HCT116 (cell line): ENCODE measurements at regions not wholly inside any gene's neighbourhood (a gene's known extent, or its start where the extent isn't known, plus 50 kb on each side); places are given as distances from the start of the nearest gene placed in this dataset.

Experiments used
- ATAC-seq: fragments of 200-7000 bp; cut with Tn5 transposase; 2 replicates; pipeline ENCODE4 v1.9.1; 2020; ENCODE audit warnings: mild to moderate bottlenecking, moderate library complexity
- BruUV-seq: library from RNA; stranded (reverse); fragments of 400-500 nt; replicated peaks from 2 replicates; lab custom pipeline; 2021; lab: Mats Ljungman, UMichigan
- CTCF ChIA-PET: fragments of 300-600 bp; sonication (Branson Sonifier 250); formaldehyde crosslinking; loops from one replicate; lab custom pipeline; 2021; ENCODE audit warnings: antibody characterized with exemption; lab: Charles Lee
- POLR2A ChIA-PET: fragments of 300-600, 350-600 bp; sonication (Branson Sonifier 250); formaldehyde crosslinking; loops from one replicate; lab custom pipeline; 2021; ENCODE audit warnings: antibody characterized with exemption; lab: Charles Lee
- RAD21 ChIA-PET, 2 experiments: fragments of 300-600 bp; sonication (Branson Sonifier 250); formaldehyde crosslinking; loops; one replicate each; lab custom pipeline; 2023; ENCODE audit warnings: low total read pairs in 2 of 2; ENCODE audit not compliant: uncharacterized antibody in 2 of 2, unreplicated experiment in 2 of 2, low non-redundant PET in 1 of 2; lab: Charles Lee
- DNase-seq: peaks from one replicate; pipeline ENCODE4 v3.0.0-alpha.2; 2010; ENCODE audit warnings: low read depth, low spot score
- H2AFZ ChIP-seq: fragments of 200-600 bp; shearing (Covaris generic), sonication (generic); 2 replicates; pipeline ENCODE4 v1.6.1; 2017; ENCODE audit warnings: low read depth, mixed run types, mixed read lengths, antibody characterized with exemption, low read length; ENCODE audit not compliant: poor library complexity, severe bottlenecking
- H3K27ac ChIP-seq: 2 replicates; pipeline ENCODE4 v1.5.1; 2012; ENCODE audit warnings: low read depth, low read length
- H3K27me3 ChIP-seq: fragments of 200-600 bp; sonication (generic); 2 replicates; pipeline ENCODE4 v1.6.1; 2016; ENCODE audit warnings: mixed run types, low read length, mixed read lengths; ENCODE audit not compliant: insufficient read depth
- H3K36me3 ChIP-seq, 2 experiments: fragments of 200-500 bp in 1 of 2; fragments of 200-600 bp in 1 of 2; sonication (Bioruptor generic) in 1 of 2; sonication (generic) in 1 of 2; 2 replicates each; pipeline versions ENCODE4 v1.5.1 to v1.6.1; 2014 to 2016; ENCODE audit warnings: low read length in 2 of 2, inconsistent platforms in 1 of 2, mixed read lengths in 1 of 2, mixed run types in 1 of 2; ENCODE audit not compliant: insufficient read depth in 2 of 2, control insufficient read depth in 1 of 2
- H3K4me1 ChIP-seq, 2 experiments: fragments of 200-600 bp in 1 of 2; sonication (generic) in 1 of 2; 2 replicates each; pipeline versions ENCODE4 v1.5.1 to v1.6.1; 2012 to 2017; ENCODE audit warnings: low read length in 2 of 2, inconsistent platforms in 1 of 2, mild to moderate bottlenecking in 1 of 2, mixed read lengths in 1 of 2, mixed run types in 1 of 2, moderate library complexity in 1 of 2; ENCODE audit not compliant: insufficient read depth in 2 of 2, control insufficient read depth in 1 of 2
- H3K4me2 ChIP-seq: fragments of 200-600 bp; sonication (generic); 2 replicates; pipeline ENCODE4 v1.6.1; 2017; ENCODE audit warnings: mixed run types, low read length, mixed read lengths
- H3K4me3 ChIP-seq, 2 experiments: fragments of 200-600 bp in 1 of 2; sonication (generic) in 1 of 2; replicated peaks in 1 of 2; 2 replicates each; pipeline ENCODE4 v1.5.1; 2011 to 2016; ENCODE audit warnings: low read length in 2 of 2, control low read depth in 1 of 2, low read depth in 1 of 2, mild to moderate bottlenecking in 1 of 2, mixed read lengths in 1 of 2, mixed run types in 1 of 2
- H3K79me2 ChIP-seq: fragments of 200-600 bp; sonication (generic); 2 replicates; pipeline ENCODE4 v1.6.1; 2017; ENCODE audit warnings: mild to moderate bottlenecking, mixed run types, low read length, moderate library complexity, mixed read lengths; ENCODE audit not compliant: insufficient read depth
- H3K9ac ChIP-seq: fragments of 200-600 bp; sonication (generic); 2 replicates; pipeline ENCODE4 v1.6.1; 2016; ENCODE audit warnings: low read length, mixed read lengths
- H3K9me2 ChIP-seq: fragments of 200-600 bp; sonication (generic), shearing (Covaris generic); 2 replicates; pipeline ENCODE4 v1.6.1; 2017; ENCODE audit warnings: mixed run types, mild to moderate bottlenecking, moderate library complexity; ENCODE audit not compliant: insufficient read depth
- H3K9me3 ChIP-seq, 2 experiments: fragments of 200-500 bp in 1 of 2; fragments of 200-600 bp in 1 of 2; sonication (Bioruptor generic) in 1 of 2; sonication (generic) in 1 of 2; 2 replicates each; pipeline ENCODE4 v1.6.1; 2014 to 2017; ENCODE audit warnings: low read length in 2 of 2, mixed read lengths in 2 of 2, inconsistent platforms in 1 of 2, low read depth in 1 of 2, mild to moderate bottlenecking in 1 of 2, mixed run types in 1 of 2, moderate library complexity in 1 of 2; ENCODE audit not compliant: control insufficient read depth in 1 of 2, insufficient read depth in 1 of 2
- H4K20me1 ChIP-seq: fragments of 200-600 bp; sonication (generic), shearing (Covaris generic); 2 replicates; pipeline ENCODE4 v1.6.1; 2017; ENCODE audit warnings: mixed run types, mild to moderate bottlenecking, moderate library complexity; ENCODE audit not compliant: insufficient read depth
- CBX3 ChIP-seq: IDR thresholded peaks from 2 replicates; pipeline ENCODE4 v1.6.1; 2012; ENCODE audit warnings: low read depth
- CEBPB ChIP-seq: IDR thresholded peaks from 2 replicates; pipeline ENCODE4 v1.6.1; 2012; ENCODE audit warnings: low read depth
- EGR1 ChIP-seq: IDR thresholded peaks from 2 replicates; pipeline ENCODE4 v1.6.1; 2012; ENCODE audit warnings: low read depth
- ELF1 ChIP-seq: IDR thresholded peaks from 2 replicates; pipeline ENCODE4 v1.6.1; 2012; ENCODE audit warnings: low read depth, borderline replicate concordance
- EZH2 ChIP-seq: fragments of 200-600 bp; sonication (generic); IDR thresholded peaks from 2 replicates; pipeline ENCODE4 v1.6.1; 2017; ENCODE audit warnings: antibody characterized with exemption, mixed run types
- EZH2phosphoT487 ChIP-seq: fragments of 200-600 bp; IDR thresholded peaks from 2 replicates; pipeline ENCODE4 v1.6.1; 2018; ENCODE audit warnings: antibody characterized with exemption, borderline replicate concordance
- FOSL1 ChIP-seq: IDR thresholded peaks from 2 replicates; pipeline ENCODE4 v1.6.1; 2012; ENCODE audit warnings: low read depth
- POLR2A ChIP-seq: IDR thresholded peaks from 2 replicates; pipeline ENCODE4 v1.7.0; 2011; ENCODE audit warnings: borderline replicate concordance; ENCODE audit not compliant: insufficient read depth, insufficient read length; ENCODE audit errors: extremely low read depth
- POLR2AphosphoS5 ChIP-seq: IDR thresholded peaks from 2 replicates; pipeline ENCODE4 v1.6.1; 2011; ENCODE audit warnings: mild to moderate bottlenecking, low read depth, low read length, moderate library complexity
- REST ChIP-seq: IDR thresholded peaks from 2 replicates; pipeline ENCODE4 v1.6.1; 2012; ENCODE audit warnings: low read depth
- SIN3A ChIP-seq: IDR thresholded peaks from 2 replicates; pipeline ENCODE4 v1.6.1; 2012; ENCODE audit warnings: low read depth
- SP1 ChIP-seq: IDR thresholded peaks from 2 replicates; pipeline ENCODE4 v1.6.1; 2012; ENCODE audit warnings: low read depth
- ZFX ChIP-seq: fragments of 450-650 bp; IDR thresholded peaks from 2 replicates; pipeline ENCODE4 v1.6.1; 2017
- ZNF274 ChIP-seq: fragments of 200-500 bp; sonication (Bioruptor generic); IDR thresholded peaks from 2 replicates; pipeline ENCODE4 v1.6.1; 2014; ENCODE audit warnings: mild to moderate bottlenecking, low read depth, low read length, inconsistent platforms
- intact Hi-C: fragments of 100-400 bp; cut with micrococcal nuclease; formaldehyde crosslinking; loops from 2 replicates; pipeline ENCODE4 v1.10.0; 2022
- TF ChIP-seq, protein P1 (sequence below), 3 experiments: fragments of 200-600 bp in 1 of 3; sonication (generic) in 1 of 3; IDR thresholded peaks in 2 of 3; conservative IDR thresholded peaks in 1 of 3; 2 replicates each; pipeline ENCODE4 v1.5.1; 2012 to 2017; ENCODE audit warnings: low read depth in 2 of 3, low read length in 2 of 3, antibody characterized with exemption in 1 of 3, borderline replicate concordance in 1 of 3, control low read depth in 1 of 3, mild to moderate bottlenecking in 1 of 3, mixed read lengths in 1 of 3, mixed run types in 1 of 3, moderate library complexity in 1 of 3; ENCODE audit not compliant: insufficient read depth in 1 of 3

- POLR2A ChIA-PET = no interaction called here
- no peak for DNase-seq
- no peaks in the 10 kb centered on the region for H3K9me2 ChIP-seq
Measured at GRCh38 chr10:2883238-2883637, 184.1 kb upstream of the PFKP start.

GRCh38 chr10:2882628-2883027 is 184.7 kb upstream of the PFKP start:
- H3K9me3 ChIP-seq = no peaks in the 10 kb centered on the region
- no peak overlapping the region for H3K9ac ChIP-seq
- ChIA-PET CTCF (no interaction called here), RAD21 (no interaction called here), POLR2A (no interaction called here)
- DNase-seq = no peak
- no peaks in the 10 kb centered on the region for H3K9me2 ChIP-seq
- H3K27ac ChIP-seq = no peak overlapping the region
- no peak overlapping the region for H2AFZ ChIP-seq
- ATAC-seq = no peak
- no peaks in the 10 kb centered on the region for H4K20me1 ChIP-seq
- intact Hi-C loops = no loop called here
- no peaks in the 10 kb centered on the region for H3K4me1 ChIP-seq
- H3K79me2 ChIP-seq = no peaks in the 10 kb centered on the region
- TF ChIP-seq EZH2phosphoT487 (no peak), REST (no peak)
- H3K27me3 ChIP-seq = peaks cover 49% of the 10 kb centered on the region
- no TSS peak for BruUV-seq
- no peaks in the 10 kb centered on the region; a peak in 1 of 4 replicates for H3K36me3 ChIP-seq
- no peak overlapping the region for H3K4me3 ChIP-seq
- no peak overlapping the region for H3K4me2 ChIP-seq

More at GRCh38 chr10:2883238-2883637, 184.1 kb upstream of the PFKP start:
- no peak overlapping the region for H3K9ac ChIP-seq
- ATAC-seq = no peak
- no peaks in the 10 kb centered on the region for H3K4me1 ChIP-seq
- no peaks in the 10 kb centered on the region for H3K79me2 ChIP-seq
- H3K27me3 ChIP-seq = peaks cover 49% of the 10 kb centered on the region
- BruUV-seq = no TSS peak
- no peaks in the 10 kb centered on the region for H4K20me1 ChIP-seq
- no peaks in the 10 kb centered on the region; a peak in 1 of 4 replicates for H3K36me3 ChIP-seq
- ChIA-PET RAD21 (no interaction called here), CTCF (no interaction called here)
- intact Hi-C loops = no loop called here
- H3K9me3 ChIP-seq = no peaks in the 10 kb centered on the region
- no peak overlapping the region for H3K4me3 ChIP-seq
- H3K4me2 ChIP-seq = no peak overlapping the region
- H2AFZ ChIP-seq = no peak overlapping the region
- H3K27ac ChIP-seq = no peak overlapping the region
- TF ChIP-seq, protein P1, sequence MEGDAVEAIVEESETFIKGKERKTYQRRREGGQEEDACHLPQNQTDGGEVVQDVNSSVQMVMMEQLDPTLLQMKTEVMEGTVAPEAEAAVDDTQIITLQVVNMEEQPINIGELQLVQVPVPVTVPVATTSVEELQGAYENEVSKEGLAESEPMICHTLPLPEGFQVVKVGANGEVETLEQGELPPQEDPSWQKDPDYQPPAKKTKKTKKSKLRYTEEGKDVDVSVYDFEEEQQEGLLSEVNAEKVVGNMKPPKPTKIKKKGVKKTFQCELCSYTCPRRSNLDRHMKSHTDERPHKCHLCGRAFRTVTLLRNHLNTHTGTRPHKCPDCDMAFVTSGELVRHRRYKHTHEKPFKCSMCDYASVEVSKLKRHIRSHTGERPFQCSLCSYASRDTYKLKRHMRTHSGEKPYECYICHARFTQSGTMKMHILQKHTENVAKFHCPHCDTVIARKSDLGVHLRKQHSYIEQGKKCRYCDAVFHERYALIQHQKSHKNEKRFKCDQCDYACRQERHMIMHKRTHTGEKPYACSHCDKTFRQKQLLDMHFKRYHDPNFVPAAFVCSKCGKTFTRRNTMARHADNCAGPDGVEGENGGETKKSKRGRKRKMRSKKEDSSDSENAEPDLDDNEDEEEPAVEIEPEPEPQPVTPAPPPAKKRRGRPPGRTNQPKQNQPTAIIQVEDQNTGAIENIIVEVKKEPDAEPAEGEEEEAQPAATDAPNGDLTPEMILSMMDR (IDR thresholded peaks at IDR 0.05 in 2 of 3, conservative IDR thresholded peaks at IDR 0.05 in 1 of 3; ENCODE audit: borderline replicate concordance in 1 of 3, insufficient read depth in 1 of 3, low read depth in 2 of 3, low read length in 2 of 3) = no peak
- TF ChIP-seq POLR2AphosphoS5 = no peak
- no peak for TF ChIP-seq CBX3
- no peak for TF ChIP-seq SP1
- TF ChIP-seq EZH2phosphoT487 = no peak
- TF ChIP-seq FOSL1 = no peak
- TF ChIP-seq ZFX = no peak
- TF ChIP-seq EGR1 = no peak
- TF ChIP-seq ELF1 = no peak
- TF ChIP-seq SIN3A = no peak
- no peak for TF ChIP-seq POLR2A
- no peak for TF ChIP-seq CEBPB
- no peak for TF ChIP-seq ZNF274
- no peak for TF ChIP-seq EZH2
